MCF 10A (cell line): ENCODE measurements at regions not wholly inside any gene's neighbourhood (a gene's known extent, or its start where the extent isn't known, plus 50 kb on each side); places are given as distances from the start of the nearest gene placed in this dataset.

Source experiments
- BruUV-seq: library from RNA; stranded (reverse); fragments of 400-500 nt; replicated peaks from 2 replicates; lab custom pipeline; 2021; lab: Mats Ljungman, UMichigan
- CTCF ChIA-PET: fragments of 300-600 bp; sonication (Branson Sonifier 250); formaldehyde crosslinking; extraction: SDS; loops from one replicate; lab custom pipeline; 2021; ENCODE audit warnings: antibody characterized with exemption, inconsistent platforms; lab: Yijun Ruan, JAX
- POLR2A ChIA-PET: fragments of 300-600, 350-650 bp; sonication (Branson Sonifier 250); formaldehyde crosslinking; extraction: SDS; loops from one replicate; lab custom pipeline; 2020; ENCODE audit warnings: antibody characterized with exemption, inconsistent platforms; lab: Yijun Ruan, JAX
- DNase-seq: peaks from one replicate; pipeline ENCODE4 v3.0.0-alpha.2; 2018; ENCODE audit not compliant: unreplicated experiment
- H3K27ac Mint-ChIP-seq: one replicate; pipeline ENCODE4 v1.8.0; 2022; ENCODE audit warnings: mild to moderate bottlenecking, low read depth, mixed read lengths; ENCODE audit not compliant: unreplicated experiment
- H3K27me3 Mint-ChIP-seq: one replicate; pipeline ENCODE4 v1.8.0; 2022; ENCODE audit warnings: mixed read lengths; ENCODE audit not compliant: insufficient read depth, unreplicated experiment
- H3K36me3 Mint-ChIP-seq: one replicate; pipeline ENCODE4 v1.8.0; 2022; ENCODE audit warnings: mild to moderate bottlenecking, moderate library complexity, mixed read lengths; ENCODE audit not compliant: insufficient read depth, unreplicated experiment
- H3K4me1 Mint-ChIP-seq: one replicate; pipeline ENCODE4 v1.8.0; 2022; ENCODE audit warnings: mixed read lengths; ENCODE audit not compliant: insufficient read depth, unreplicated experiment
- H3K4me3 Mint-ChIP-seq: one replicate; pipeline ENCODE4 v1.8.0; 2022; ENCODE audit warnings: mild to moderate bottlenecking, moderate library complexity, mixed read lengths; ENCODE audit not compliant: unreplicated experiment
- H3K9me3 Mint-ChIP-seq: one replicate; pipeline ENCODE4 v1.8.0; 2022; ENCODE audit warnings: mixed read lengths; ENCODE audit not compliant: unreplicated experiment
- intact Hi-C: fragments of 100-400 bp; cut with micrococcal nuclease; formaldehyde crosslinking; loops from 2 replicates; pipeline ENCODE4 v1.14.1; 2022
- TF ChIP-seq, protein P1 (sequence below): fragments of 200-600 bp; IDR thresholded peaks from one replicate; pipeline ENCODE4 v1.8.0; 2022; ENCODE audit warnings: antibody characterized with exemption, mild to moderate bottlenecking; ENCODE audit not compliant: unreplicated experiment

DNA sequence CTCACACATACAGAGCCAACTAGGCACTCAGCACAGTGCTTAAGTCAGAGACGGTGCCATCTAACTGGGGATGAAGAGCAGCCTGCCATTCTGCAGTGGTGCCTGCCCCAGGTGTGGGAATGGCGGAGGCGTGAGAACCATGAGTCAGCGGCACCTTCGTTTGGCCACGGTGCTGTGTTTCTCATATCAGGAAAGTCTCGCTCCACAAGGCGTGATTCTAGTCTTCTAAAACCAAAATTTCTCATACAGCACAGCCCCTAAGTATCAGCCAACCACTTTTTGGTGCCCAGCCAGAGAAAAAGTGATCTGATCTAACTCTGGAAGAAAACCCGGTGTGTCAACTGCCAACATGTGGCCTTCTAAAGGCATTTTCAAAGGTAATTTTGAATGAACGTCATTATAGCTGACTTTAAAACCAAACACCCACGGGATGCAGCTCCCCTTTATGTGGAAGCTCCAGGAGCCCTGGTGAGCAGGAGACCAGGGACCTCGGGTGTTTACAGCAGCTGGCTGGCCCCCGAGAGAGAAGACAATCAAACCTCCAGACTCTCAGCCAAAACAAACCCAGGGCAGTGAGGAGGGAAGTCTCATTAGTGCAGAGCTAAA lies 54.6 kb downstream of the ABCC12 start:
- TF ChIP-seq, protein P1, sequence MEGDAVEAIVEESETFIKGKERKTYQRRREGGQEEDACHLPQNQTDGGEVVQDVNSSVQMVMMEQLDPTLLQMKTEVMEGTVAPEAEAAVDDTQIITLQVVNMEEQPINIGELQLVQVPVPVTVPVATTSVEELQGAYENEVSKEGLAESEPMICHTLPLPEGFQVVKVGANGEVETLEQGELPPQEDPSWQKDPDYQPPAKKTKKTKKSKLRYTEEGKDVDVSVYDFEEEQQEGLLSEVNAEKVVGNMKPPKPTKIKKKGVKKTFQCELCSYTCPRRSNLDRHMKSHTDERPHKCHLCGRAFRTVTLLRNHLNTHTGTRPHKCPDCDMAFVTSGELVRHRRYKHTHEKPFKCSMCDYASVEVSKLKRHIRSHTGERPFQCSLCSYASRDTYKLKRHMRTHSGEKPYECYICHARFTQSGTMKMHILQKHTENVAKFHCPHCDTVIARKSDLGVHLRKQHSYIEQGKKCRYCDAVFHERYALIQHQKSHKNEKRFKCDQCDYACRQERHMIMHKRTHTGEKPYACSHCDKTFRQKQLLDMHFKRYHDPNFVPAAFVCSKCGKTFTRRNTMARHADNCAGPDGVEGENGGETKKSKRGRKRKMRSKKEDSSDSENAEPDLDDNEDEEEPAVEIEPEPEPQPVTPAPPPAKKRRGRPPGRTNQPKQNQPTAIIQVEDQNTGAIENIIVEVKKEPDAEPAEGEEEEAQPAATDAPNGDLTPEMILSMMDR = no peak
- CTCF ChIA-PET = interaction anchor here (0.6 to 0.7 kb wide), 3 partner anchors 23 to 461 kb away, joined by 3 read pairs; no protein-coding TSS in a partner anchor
- Mint-ChIP-seq H3K9me3 (no peaks in the 10 kb centered on the region), H3K36me3 (no peaks in the 10 kb centered on the region), H3K27ac (no peak overlapping the region), H3K4me1 (no peaks in the 10 kb centered on the region), H3K27me3 (no peaks in the 10 kb centered on the region), H3K4me3 (no peak overlapping the region)
- POLR2A ChIA-PET = no interaction called here
- intact Hi-C loops = no loop called here
- peak; percentile 55 for DNase-seq
- no TSS peak for BruUV-seq

- CTCF ChIA-PET = no interaction called here
- Mint-ChIP-seq H3K4me1 (no peaks in the 10 kb centered on the region), H3K27me3 (no peaks in the 10 kb centered on the region), H3K4me3 (no peak overlapping the region), H3K27ac (no peak overlapping the region), H3K9me3 (no peaks in the 10 kb centered on the region), H3K36me3 (peaks cover 7% of the 10 kb centered on the region)
- no TSS peak for BruUV-seq
- TF ChIP-seq, protein P1 = no peak
- POLR2A ChIA-PET = no interaction called here
- peak; percentile 16 for DNase-seq
- intact Hi-C loops = no loop called here
Observed at GRCh38 chr16:48099455-48099854, 56.3 kb downstream of the ABCC12 start.

DNA sequence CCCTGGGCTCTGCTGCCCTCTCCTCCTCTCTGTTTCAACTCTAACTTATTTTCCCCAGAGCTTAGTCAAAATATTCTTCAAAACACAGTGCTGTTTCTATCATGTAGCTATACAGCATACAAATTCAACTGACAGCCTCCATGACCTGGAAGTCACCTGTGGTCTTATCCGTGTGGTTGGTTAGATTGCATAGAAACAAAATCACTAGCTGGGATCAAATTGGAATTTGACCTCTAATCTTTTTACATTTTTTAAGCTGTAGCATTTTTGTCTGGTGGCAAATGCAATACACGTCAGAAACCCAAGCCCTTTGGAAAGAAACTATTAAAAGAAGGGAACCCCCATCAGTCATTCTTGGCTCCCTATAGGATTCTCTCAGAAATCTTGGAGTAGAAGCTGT lies 57.3 kb downstream of the ABCC12 start:
- DNase-seq = no peak
- peaks cover 7% of the 10 kb centered on the region for H3K36me3 Mint-ChIP-seq
- H3K4me3 Mint-ChIP-seq = no peak overlapping the region
- intact Hi-C loops = no loop called here
- TF ChIP-seq, protein P1 = no peak
- H3K4me1 Mint-ChIP-seq = no peaks in the 10 kb centered on the region
- POLR2A ChIA-PET = interaction anchor here (0.6 kb wide), 1 partner anchor 34 kb away, joined by 3 read pairs; no protein-coding TSS in a partner anchor
- peaks cover 4% of the 10 kb centered on the region for H3K27me3 Mint-ChIP-seq
- no peak overlapping the region for H3K27ac Mint-ChIP-seq
- H3K9me3 Mint-ChIP-seq = no peaks in the 10 kb centered on the region
- BruUV-seq = no TSS peak
- CTCF ChIA-PET = interaction anchor here (0.5 to 0.7 kb wide), 4 partner anchors 11 to 1250 kb away, joined by 3 to 4 read pairs (median 3); no protein-coding TSS in a partner anchor

DNA sequence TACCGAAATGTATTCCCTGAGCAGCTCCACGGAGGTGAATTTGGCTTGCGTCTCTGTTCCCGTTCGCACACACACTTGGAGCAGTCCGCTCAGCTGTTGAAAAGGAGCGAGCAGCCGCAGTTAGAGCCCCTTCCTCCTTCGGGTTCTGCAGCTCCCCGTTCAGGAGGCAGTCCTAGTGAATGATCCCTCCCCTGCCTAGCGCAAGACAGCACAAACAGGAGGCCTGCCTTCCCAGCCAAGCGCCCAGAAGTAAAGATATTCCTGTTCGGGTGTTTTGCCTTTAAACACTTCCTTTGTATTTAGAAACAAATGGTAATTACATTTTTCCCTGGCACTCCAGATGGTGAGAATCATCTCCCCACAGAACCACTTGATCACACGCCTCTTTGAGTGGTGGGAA lies 64.7 kb downstream of the ABCC12 start:
- DNase-seq = no peak
- BruUV-seq = no TSS peak
- TF ChIP-seq, protein P1 = no peak
- Mint-ChIP-seq H3K4me1 (no peaks in the 10 kb centered on the region), H3K27me3 (peaks cover 40% of the 10 kb centered on the region), H3K9me3 (no peaks in the 10 kb centered on the region), H3K4me3 (no peak overlapping the region), H3K27ac (no peak overlapping the region), H3K36me3 (peaks cover 7% of the 10 kb centered on the region)
- POLR2A ChIA-PET = no interaction called here
- intact Hi-C loops = no loop called here
- CTCF ChIA-PET = no interaction called here
